Pancreas (tissue), 10 donors: ENCODE measurements at regions not wholly inside any gene's neighbourhood (a gene's known extent, or its start where the extent isn't known, plus 50 kb on each side); places are given as distances from the start of the nearest gene placed in this dataset.

Source experiments
- ATAC-seq, 4 donors: fragments of 200-7000 bp; cut with Tn5 transposase; one replicate each; pipeline versions ENCODE4 v1.8.0 to v1.9.1; 2020; ENCODE audit warnings: mild to moderate bottlenecking in 4 of 4, moderate library complexity in 4 of 4
- DNase-seq, 6 donors: peaks; one replicate each; pipeline ENCODE4 v3.0.0-alpha.2; 2020
- FAIRE-seq: peaks from 2 replicates; lab custom pipeline; 2012; peaks lifted over from hg19 to GRCh38; lab: Jason Lieb, UNC
- H3K27ac ChIP-seq, 4 donors: fragments of 200-600 bp; sonication (generic); 1 replicate in 3 of 4; 2 replicates in 1 of 4; pipeline versions ENCODE4 v1.5.0 to v1.8.0; 2020
- H3K27me3 ChIP-seq, 4 donors: fragments of 200-600 bp; one replicate each; pipeline ENCODE4 v1.8.0; 2021
- H3K36me3 ChIP-seq, 3 donors: fragments of 200-600 bp; sonication (generic) in 1 of 3; one replicate each; pipeline versions ENCODE4 v1.5.0 to v1.8.0; 2020 to 2021
- H3K4me1 ChIP-seq, 3 donors: fragments of 200-600 bp; one replicate each; pipeline ENCODE4 v1.8.0; 2021
- H3K4me3 ChIP-seq, 4 donors: fragments of 200-600 bp; sonication (generic) in 2 of 4; one replicate each; pipeline versions ENCODE4 v1.5.0 to v1.8.0; 2020 to 2021
- H3K9me3 ChIP-seq, 4 donors: fragments of 200-600 bp; one replicate each; pipeline ENCODE4 v1.8.0; 2021
- CTCF ChIP-seq, 4 donors: fragments of 200-600 bp; sonication (generic) in 3 of 4; IDR thresholded peaks; one replicate each; pipeline versions ENCODE4 v1.5.0 to v1.8.0; 2021; ENCODE audit warnings: antibody characterized with exemption in 4 of 4
- WGBS, 2 donors: extraction: QIAGEN DNeasy Blood & Tissue Kit; methylation state at CpG; one replicate each; pipeline ENCODE4 v1.1.7; 2013; 5-methylcytosine and 5-hydroxymethylcytosine counted together
- intact Hi-C, 3 donors: fragments of 100-400 bp; cut with DNase I; formaldehyde crosslinking; loops; one replicate each; pipeline versions ENCODE4 v1.11.1 to v1.14.2; 2022
- donor health status: healthy with polysubstance abuse.
- donor health status: DM: no; HTN: no; CAD: no; lungs with moderate emphysema.
- donor health status: DM: no; HTN: no; CAD: no.
- donor health status: control.
- donor health status: control.
- donor health status: Bipolar disorder and iron deficiency.
- donor health status: DM: yes; HTN: yes; CAD: no.
- donor health status: DM: no; HTN: no; CAD: no.
- donor health status: DM: no; HTN: no; CAD: no.
- donor health status: DM: yes; HTN: yes; CAD: no.

GRCh38 chr14:29463727-29464395 lies 463.8 kb downstream of the PRKD1 start:
- no peaks in the 10 kb centered on the region for H3K9me3 ChIP-seq
- DNase-seq (no peak), ATAC-seq (no peak), FAIRE-seq (no peak)
- intact Hi-C loops, result no loop called here
- no peak for TF ChIP-seq CTCF (IDR thresholded peaks at IDR 0.05)
- no peak overlapping the region for H3K4me3 ChIP-seq
- no peak overlapping the region for H3K27ac ChIP-seq
- H3K27me3 ChIP-seq, result peaks cover 0 to 6% (median 0%) of the 10 kb centered on the region in 4 donors
- H3K4me1 ChIP-seq, result no peaks in the 10 kb centered on the region
- 11 to 14% methylated on average over 6 of the region's 6 CpGs for WGBS, 2 donors
- no peaks in the 10 kb centered on the region for H3K36me3 ChIP-seq

- WGBS, 2 donors, result 60 to 67% methylated on average over 2 of the region's 2 CpGs
- FAIRE-seq, result no peak
- H3K27ac ChIP-seq, result no peak overlapping the region
- no peak for DNase-seq
- no peak for ATAC-seq
- TF ChIP-seq CTCF (IDR thresholded peaks at IDR 0.05), result no peak
- no peaks in the 10 kb centered on the region for H3K9me3 ChIP-seq
- H3K27me3 ChIP-seq, result peaks cover 0 to 6% (median 0%) of the 10 kb centered on the region in 4 donors
- H3K4me1 ChIP-seq, result no peaks in the 10 kb centered on the region
- no peaks in the 10 kb centered on the region for H3K36me3 ChIP-seq
- intact Hi-C loops, result no loop called here
- no peak overlapping the region for H3K4me3 ChIP-seq
Measured at GRCh38 chr14:29465095-29465494, 462.6 kb downstream of the PRKD1 start.

- FAIRE-seq (no peak), ATAC-seq (no peak), DNase-seq (no peak)
- Histone ChIP-seq H3K4me3 (no peak overlapping the region), H3K4me1 (no peaks in the 10 kb centered on the region), H3K9me3 (no peaks in the 10 kb centered on the region), H3K27ac (no peak overlapping the region), H3K36me3 (no peaks in the 10 kb centered on the region), H3K27me3 (no peaks in the 10 kb centered on the region)
- intact Hi-C loops, result no loop called here
- TF ChIP-seq CTCF (IDR thresholded peaks at IDR 0.05), result no peak
Measured at GRCh38 chr14:29475641-29476040, 452.0 kb downstream of the PRKD1 start.

- intact Hi-C loops, result no loop called here
- WGBS, 2 donors, result 81 to 86% methylated on average over 4 of the region's 4 CpGs
- ATAC-seq (no peak), FAIRE-seq (no peak), DNase-seq (no peak)
- no peaks in the 10 kb centered on the region for H3K36me3 ChIP-seq
- H3K4me3 ChIP-seq, result no peak overlapping the region
- H3K9me3 ChIP-seq, result no peaks in the 10 kb centered on the region
- no peaks in the 10 kb centered on the region for H3K27me3 ChIP-seq
- H3K4me1 ChIP-seq, result no peaks in the 10 kb centered on the region
- no peak for TF ChIP-seq CTCF (IDR thresholded peaks at IDR 0.05)
- no peak overlapping the region for H3K27ac ChIP-seq
Measured at GRCh38 chr14:29486132-29486531, 441.5 kb downstream of the PRKD1 start.

GRCh38 chr14:29489911-29490425 lies 437.7 kb downstream of the PRKD1 start:
- FAIRE-seq, result no peak
- Histone ChIP-seq H3K27me3 (no peaks in the 10 kb centered on the region), H3K4me1 (no peaks in the 10 kb centered on the region), H3K4me3 (no peak overlapping the region), H3K36me3 (no peaks in the 10 kb centered on the region), H3K9me3 (no peaks in the 10 kb centered on the region), H3K27ac (no peak overlapping the region)
- no peak for TF ChIP-seq CTCF (IDR thresholded peaks at IDR 0.05)
- no peak for DNase-seq
- WGBS, 2 donors, result 74% methylated on average over 4 of the region's 4 CpGs
- no peak for ATAC-seq
- intact Hi-C loops, result no loop called here
